GM23248 (cell line): ENCODE measurements at regions not wholly inside any gene's neighbourhood (a gene's known extent, or its start where the extent isn't known, plus 50 kb on each side); places are given as distances from the start of the nearest gene placed in this dataset.

ENCODE experiments used
- EZH2 ChIP-seq: fragments of 200-600 bp; sonication (generic); IDR thresholded peaks from 2 replicates; pipeline ENCODE4 v1.6.1; 2018; ENCODE audit warnings: antibody characterized with exemption, mild to moderate bottlenecking; ENCODE audit not compliant: insufficient read depth, poor library complexity, severe bottlenecking
- EZH2phosphoT487 ChIP-seq: fragments of 200-600 bp; sonication (generic); IDR thresholded peaks from 2 replicates; pipeline ENCODE4 v1.6.1; 2018; ENCODE audit warnings: antibody characterized with exemption, moderate library complexity, mild to moderate bottlenecking, low read depth; ENCODE audit not compliant: insufficient read depth

GRCh38 chr7:52369922-52370321 lies 665.5 kb upstream of the POM121L12 start:
- TF ChIP-seq EZH2: no peak
- TF ChIP-seq EZH2phosphoT487: no peak
